MV-4-11 (cell line): ENCODE measurements at regions not wholly inside any gene's neighbourhood (a gene's known extent, or its start where the extent isn't known, plus 50 kb on each side); places are given as distances from the start of the nearest gene placed in this dataset.
"Not testable (repeated sequence)": the region's sequence is repeated elsewhere in the genome, so short reads cannot be mapped to it uniquely, and the experiment has no call there.

ENCODE experiments used
- DNase-seq: peaks from one replicate; lab custom pipeline; 2025; lab: John Stamatoyannopoulos, UW

DNA sequence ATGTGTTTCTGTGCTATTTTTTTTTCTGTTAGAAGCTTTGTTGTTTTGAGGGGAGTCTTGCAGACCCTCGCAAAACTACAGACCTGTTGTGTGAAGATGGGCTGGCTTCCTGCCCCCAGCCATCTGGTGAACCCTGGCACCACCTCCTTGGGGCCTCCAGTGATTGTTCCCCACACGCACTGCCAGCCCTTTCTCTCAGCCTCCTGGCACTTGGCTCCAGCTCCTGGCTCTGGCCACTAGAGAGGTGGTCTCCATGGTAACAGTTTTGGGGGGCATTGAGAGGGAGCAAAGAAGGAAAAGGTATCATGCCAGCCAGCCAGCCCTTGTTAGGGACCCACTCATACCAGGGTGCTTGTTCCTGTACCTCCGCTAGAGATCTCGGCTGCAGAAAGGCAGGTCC, 176.4 kb upstream of the RPH3A start:
- no peak for DNase-seq

DNA sequence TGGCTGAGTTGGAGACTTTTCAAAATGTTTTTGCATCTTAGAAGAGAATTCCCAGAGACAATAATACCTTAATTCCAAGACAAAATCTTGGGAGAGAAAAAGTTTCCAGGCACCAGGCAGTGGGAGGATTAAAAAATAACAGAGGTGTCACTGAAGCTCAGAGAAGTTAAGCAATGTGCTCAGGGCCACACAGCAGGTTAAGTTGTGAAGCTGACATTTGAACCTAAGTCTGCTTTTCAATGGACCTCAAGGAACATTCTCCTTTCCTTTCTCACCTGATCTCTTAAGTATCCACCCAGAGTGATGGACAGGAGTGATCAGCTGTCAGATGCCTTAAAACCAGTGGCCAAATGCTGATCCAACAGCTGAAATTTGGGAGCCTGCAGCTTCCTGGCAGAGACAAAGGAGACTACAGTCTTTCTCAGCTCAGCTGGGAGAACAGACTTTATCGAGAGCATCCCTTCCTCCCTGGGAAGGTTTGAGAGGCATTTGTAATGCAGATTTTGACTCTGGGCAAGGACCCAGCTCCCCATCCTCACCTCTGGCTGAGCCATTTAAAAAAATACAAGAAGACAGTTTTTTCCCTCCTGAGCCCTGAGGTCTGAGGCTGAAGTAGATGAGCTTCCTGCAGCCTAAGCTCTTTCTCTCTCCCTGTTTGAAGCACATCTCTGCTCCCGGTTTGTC, 174.9 kb upstream of the RPH3A start:
- no peak for DNase-seq

DNA sequence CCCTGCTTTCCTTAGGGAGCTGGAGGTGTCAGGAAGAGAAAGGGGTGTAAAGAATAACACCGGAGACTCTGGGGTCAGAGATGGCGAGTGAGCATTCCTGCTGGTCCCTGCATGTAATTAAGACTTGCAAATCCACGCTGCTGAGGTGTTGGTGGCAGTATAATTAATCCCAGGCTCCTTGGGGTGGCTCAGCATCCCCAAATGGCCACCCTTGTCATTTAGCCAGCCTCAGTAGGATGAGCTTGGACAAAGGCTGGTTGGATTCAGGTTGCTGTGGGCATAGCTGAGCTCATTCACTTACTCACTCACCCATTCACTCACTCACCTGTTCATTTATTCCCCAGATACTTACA, 174.4 kb upstream of the RPH3A start:
- no peak for DNase-seq

DNA sequence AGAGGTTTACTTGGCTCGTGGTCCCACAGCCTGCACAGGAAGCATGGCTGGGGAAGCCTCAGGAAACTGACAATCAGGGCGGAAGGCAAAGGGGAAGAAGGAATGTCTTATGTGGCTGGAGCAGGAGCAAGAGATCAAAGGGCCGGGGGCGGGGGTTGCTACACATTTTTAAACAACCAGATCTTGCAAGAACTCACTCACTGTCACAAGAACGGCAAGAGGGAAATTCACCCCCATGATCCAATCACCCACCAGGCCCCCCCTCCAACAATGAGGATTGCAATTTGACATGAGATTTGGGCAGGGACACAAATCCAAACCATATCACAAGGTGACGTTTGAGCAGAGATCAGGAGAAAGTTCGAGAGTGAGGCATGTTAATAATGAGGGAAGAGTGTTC, 163.7 kb upstream of the RPH3A start:
- DNase-seq, result no peak

DNA sequence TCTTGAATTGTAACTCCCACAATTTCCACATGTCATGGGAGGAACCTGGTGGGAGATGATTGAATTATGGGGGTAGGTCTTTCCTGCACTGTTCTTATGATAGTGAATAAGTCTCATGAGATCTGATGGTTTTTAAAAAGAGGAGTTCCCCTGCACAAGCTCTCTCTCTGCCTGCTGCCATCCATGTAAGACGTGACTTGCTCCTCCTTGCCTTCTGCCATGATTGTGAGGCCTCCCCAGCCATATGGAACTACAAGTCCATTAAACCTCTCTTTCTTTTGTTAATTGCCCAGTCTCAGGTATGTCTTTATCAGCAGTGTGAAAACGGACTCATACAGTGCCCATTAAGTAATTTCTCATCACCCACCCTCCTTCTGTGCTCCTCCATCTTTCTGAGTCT, 159.6 kb upstream of the RPH3A start:
- DNase-seq, result not testable (repeated sequence)

DNA sequence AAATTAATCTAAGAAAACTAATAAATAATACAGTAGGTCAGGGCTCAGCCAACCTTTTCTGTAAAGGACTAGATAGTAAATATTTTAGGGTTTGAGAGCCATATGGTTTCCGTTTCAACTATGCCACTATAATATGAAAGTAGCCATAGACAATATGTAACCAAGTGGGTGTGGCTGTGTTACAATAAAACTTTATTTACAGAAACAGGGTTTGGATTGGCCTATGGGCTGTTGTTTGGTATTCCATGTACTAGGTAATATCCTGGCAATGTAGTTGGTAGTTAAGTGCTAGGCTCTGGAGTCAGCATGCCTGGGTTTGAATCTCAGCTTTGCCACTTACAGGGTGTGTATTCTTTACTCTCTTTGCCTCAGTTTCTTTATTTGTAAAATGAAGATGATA, 156.5 kb upstream of the RPH3A start:
- DNase-seq, result no peak

DNA sequence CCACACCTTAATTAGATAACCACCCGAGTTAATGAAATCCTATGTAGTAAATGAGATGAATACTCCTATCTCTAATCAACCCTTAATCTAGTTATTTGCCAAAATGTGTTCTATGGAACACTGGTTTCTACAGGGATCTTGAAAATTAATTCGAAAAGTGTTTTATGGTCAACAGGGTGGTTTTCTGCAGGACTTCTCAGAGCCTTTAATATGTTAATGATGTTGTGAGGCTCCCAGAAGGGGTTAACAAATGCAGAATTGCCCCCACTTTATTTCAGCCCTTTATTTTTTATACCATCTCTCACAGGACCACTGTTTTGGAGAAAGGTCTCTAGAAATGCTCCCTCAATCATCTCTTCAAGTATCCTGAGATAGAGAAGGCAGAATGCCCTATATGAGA, 153.1 kb upstream of the RPH3A start:
- no peak for DNase-seq

DNA sequence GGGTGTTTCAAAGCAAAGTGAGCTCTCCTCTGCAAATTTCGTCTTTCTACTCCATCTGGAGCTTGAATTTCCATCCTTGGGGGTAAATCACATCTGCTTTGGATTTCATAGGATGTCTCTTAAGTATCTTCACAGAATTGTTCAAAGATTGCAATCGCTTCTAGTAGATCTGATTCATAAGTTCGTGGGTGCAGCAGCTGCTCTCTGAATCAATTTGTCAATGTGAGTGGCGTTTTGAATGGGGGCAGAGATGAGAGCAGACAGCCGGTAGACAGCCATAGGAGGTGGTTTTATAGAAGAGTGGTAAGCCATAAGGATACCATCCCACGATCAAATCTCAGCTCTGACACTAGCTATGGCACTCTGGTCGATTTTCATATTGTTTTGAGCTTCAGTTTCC, 146.0 kb upstream of the RPH3A start:
- DNase-seq, result no peak

DNA sequence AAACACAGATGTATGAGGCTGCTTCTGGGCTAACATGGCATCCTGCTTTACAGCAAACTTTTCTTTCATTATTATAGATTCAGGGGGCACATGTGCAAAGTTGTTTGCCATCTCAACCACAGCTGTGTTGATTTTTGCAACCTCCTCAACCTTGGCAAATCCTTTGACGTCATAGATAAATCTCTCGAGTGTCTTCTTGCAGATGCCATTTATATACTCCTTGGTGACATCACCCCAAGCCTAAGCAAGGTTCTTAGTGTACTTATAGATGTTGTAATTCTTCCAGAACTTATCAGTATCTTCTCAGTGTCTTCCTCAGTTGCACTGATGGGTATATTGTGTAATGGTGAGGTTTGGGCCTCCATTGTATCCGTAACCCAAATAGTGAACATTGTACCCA, 135.4 kb upstream of the RPH3A start:
- no peak for DNase-seq

DNA sequence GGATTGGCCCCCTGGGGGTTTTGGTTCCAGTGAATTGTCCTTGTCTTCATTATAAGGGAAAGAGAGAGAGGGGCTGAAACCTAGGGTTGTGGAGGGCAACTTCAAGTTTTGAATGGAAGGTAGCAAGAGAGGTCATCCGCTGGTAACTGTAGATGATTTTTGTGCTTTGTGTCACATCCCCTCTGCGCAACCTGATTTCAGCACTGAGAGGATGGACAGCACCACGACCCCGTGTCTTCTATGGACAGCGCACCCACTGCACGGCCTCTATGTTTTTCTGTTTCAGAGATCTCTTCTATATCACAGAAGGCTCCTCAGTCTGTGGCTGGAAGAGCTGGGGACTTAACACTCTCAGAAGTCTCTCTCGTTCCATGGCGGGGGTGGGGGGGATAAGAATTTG, 127.0 kb upstream of the RPH3A start:
- DNase-seq, result no peak

DNA sequence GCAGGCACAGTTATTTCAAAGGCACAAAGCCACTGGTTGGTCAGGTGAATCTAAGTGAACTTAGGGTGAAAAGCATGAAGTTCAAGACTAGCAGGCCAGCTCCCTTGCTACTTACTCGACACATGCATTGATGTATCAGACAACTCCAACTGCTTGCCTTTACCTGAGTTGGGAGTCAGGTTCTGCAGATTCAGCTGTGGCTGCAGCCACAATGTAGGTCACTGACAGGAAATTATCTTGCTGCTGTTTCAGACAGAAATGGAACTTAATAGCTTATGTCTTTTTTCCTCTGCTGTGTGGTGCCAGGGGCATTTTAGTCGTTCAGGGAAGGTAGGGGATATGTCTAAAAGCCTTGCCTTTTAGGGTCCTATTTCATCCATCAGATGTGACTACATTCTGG, 125.6 kb upstream of the RPH3A start:
- no peak for DNase-seq

DNA sequence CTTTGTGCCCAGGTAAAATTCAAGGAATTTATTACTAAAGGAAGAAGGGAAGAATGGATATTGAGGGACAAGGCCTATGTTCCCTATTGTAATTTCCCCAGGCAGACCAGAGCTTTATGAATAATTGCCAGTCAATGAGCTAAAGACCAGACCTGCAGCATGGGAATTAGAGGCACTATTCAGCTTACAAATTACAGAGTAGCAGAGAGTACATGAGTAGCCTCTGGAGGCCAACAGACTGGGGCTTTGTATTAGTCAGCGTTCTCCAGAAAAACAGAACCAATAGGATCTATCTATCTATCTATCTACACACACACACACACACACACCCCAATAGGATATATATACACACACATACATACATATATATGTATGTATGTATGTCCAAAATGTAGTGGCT, 120.0 kb upstream of the RPH3A start:
- DNase-seq, result no peak

DNA sequence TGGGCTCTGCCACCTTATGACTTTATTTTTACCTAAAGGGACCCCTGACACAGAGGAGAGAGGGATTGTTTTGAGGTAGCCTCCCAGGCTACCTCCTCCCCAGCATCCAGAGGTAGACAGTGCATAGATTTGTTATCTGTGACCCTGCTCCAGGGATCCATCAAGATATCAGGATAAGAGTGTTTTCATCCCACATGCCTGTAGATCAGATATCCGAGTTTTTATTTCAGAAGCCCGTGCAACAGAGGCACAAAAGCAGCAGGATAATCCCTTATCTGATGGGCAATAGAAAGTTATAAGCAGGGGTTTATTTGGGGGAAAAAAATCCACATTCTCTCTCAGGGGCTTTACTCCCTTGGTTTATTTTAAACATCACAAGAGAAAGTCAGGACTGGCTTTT, 117.0 kb upstream of the RPH3A start:
- DNase-seq, result no peak

DNA sequence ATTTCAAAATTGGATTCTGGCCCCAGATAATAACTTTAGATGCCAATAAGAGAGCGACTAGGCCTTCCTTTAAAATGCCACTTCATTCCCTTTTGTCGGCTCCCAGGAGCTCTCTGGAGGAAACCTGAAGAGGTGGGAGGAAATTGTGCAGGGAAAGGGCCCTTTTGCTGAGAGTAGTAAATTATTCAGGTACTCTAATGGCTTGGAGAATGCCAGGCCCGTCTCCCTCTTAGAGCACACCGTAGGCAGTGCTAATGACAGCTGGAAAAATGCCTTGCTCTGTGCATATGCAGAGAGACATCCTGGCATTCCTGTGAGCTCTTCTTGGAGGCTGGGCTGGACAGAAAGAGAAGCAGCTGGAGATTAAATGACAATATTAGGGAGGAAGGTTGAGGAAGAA, 115.0 kb upstream of the RPH3A start:
- DNase-seq, result no peak

DNA sequence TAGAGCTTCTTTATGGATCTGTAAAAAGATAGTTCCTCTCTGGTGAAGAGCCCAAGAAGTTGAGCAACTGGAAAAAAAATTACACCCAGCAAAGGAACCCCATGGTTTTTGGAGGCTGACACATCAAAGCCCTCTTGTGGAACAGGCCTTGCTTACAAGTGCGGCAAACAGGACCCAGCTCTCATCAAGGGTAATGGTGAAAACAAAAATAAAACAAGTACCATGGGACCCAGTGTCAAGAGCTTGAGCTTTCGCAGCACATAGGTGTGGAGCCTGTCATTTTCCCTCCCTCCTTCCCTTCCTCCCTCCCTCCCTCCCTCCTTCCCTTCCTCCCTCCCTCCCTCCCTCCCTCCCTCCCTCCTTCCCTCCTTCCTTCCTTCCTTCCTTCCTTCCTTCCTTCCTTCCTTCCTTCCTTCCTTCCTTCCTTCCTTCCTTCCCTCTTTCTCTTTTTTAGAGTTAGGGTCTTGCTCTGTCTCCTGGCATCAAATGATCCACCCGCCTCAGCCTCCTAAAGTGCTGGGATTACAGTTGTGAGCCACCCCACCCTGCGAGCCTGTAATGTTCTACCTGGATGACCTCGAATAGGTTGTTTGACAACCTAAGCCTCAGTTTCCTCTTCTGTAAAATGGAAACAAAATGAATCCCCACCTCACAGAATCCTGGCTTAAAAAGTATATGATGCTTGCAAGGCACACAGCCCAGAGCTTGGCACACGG, 114.3 kb upstream of the RPH3A start:
- DNase-seq, result no peak

DNA sequence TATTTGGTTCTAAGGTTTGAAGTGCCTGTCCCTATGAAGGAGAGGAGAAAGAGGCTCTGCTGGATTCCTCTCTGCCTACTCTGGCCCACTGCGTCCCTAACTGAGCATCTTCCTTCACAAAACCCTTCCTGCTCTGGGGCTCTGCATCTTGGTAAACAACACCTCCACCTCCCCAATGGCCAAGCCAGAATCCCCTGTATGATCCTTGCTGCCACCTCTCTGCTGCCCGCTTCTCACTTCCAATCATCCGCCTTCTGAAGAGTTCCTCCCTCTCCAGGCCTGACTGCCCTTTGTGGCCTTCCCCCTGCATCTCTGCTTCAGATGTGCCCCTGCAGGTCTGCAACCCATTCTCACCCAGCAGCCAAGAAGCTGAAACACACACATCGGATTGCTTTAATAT, 110.6 kb upstream of the RPH3A start:
- no peak for DNase-seq

DNA sequence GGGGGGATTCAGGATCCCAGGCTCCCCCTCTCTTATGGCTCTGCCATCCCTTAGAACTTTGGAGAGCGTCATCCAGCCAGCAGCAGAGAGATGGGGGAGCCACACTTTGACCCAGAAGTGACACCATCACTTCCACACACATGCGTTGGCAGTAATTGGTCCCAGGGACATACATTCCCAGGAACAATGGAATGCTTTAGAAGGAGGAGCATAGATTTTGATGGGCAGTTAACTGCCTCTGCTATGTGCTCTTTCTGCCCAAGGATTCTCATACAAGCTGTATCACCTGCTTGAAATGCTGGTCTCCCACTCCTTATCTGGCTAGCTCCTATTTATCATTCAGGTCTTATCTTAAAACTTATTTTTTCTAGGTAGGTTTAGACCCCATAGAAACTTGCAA, 109.0 kb upstream of the RPH3A start:
- no peak for DNase-seq

DNA sequence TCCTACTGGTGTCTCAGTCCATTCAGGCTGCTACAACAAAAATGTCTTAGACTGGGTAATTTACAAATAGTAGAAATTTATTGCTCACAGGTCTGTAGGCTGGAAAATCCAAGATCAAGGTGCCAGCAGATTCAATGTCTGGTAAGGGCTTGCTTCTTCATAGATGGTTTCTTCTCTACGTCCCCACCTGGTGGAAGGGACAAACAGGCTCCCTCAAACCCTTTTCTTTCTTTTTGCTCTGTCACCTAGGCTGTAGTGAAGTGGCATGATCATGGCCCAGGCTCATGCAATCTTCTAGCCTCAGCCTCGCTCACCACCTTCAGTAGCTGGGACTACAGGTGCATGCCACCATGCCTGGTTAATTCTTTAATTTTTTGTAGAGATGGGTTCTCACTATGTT, 106.8 kb upstream of the RPH3A start:
- no peak for DNase-seq

DNA sequence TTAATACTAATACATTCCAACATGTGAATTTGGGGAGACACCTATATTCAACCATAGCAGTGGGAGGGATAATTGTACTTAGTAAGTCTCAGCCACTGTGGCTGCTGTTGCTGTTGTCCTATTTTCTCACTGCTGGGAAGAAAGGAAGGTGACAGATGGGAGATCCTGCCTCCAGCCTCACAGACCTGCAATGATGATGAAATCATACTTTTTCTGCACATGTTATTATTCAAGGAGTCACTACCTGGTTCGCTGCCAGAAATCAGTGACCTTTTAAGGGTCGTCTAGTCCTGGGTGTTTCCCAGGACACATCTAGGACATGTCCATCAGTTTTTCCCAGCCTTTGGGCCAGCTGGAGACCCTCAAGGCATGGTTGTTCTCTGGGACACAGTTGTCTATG, 106.2 kb upstream of the RPH3A start:
- DNase-seq, result no peak

DNA sequence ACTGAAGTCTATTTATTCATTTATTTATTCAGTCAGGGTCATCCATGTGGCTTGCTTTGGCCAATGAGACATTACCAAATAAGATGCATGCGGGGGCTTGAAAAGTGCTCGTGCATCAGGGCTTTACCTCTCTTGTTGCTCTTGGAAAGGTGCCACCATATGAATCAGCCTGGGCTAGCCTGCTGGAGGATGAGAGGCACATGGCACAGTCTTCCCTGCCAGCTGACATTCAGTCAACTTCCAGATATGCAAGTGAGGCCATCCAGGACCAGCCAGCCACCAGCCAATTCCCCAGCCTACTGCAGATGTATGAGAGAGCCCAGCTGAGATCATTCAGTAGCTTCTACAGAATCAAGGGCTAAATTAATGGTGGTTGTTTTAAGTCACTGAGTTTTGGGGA, 105.2 kb upstream of the RPH3A start:
- no peak for DNase-seq

DNA sequence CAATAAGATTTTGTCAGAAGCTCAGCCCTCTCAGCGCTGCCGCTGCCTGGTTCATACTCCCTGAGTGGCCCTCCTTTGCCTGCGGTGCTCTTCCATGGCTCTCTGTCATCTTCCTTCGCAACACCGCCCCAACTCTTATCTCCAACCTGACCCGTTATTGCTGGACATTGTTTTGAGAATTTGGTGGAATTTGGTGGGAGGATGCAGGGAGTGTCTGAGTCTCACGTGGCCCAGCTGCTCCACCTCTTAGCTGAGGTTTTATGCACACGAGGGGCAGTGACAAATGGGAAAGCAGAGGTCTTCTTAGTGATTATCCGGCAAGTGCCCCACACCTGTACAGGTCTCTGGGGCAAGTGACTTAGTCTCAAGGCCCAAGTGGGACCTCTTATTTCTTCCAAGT, 97.5 kb upstream of the RPH3A start:
- no peak for DNase-seq

DNA sequence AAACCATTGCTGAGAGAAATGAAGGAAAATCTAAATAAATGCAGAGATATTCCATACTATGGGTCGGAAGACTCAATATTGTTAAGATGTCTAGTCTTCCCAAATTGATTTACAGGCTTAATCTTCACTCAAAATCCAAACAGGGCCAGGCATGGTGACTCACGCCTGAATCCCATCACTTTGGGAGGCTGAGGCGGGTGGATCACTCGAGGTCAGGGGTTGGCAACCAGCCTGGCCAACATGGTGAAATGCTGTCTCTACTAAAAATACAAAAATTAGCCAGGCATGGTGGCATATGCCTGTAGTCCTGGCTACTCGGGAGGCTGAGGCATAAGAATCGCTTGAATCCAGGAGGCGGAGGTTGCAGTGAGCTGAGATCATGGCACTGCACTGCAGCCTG, 94.1 kb upstream of the RPH3A start:
- DNase-seq, result not testable (repeated sequence)

DNA sequence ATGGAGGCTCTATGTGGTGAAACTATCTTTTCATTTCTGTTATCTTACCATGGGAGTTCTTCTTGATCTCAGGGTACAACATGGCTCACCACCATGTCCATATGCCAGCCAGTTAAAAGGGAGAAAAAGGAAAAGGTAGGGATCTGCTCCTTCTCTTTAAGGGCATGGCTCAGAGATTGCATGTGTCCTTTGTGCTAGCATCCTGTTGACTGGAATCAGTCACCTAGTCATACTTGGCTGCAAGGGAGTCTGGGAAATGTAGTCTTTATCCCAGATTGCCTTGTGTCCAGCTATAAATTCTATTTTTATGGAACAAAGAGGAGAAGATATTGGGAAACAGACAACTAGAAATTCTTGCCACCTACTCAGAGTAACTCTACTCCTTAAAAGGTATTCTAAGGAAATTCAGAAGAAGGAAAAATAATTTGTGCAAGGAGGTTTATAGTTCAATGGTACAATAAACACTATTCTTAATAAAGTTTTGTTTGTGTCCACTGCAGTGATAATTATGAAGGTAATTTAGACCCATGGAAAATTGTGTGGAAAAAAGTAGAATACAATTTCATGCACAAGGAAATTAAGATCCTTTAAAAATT, 86.4 kb upstream of the RPH3A start:
- no peak for DNase-seq

DNA sequence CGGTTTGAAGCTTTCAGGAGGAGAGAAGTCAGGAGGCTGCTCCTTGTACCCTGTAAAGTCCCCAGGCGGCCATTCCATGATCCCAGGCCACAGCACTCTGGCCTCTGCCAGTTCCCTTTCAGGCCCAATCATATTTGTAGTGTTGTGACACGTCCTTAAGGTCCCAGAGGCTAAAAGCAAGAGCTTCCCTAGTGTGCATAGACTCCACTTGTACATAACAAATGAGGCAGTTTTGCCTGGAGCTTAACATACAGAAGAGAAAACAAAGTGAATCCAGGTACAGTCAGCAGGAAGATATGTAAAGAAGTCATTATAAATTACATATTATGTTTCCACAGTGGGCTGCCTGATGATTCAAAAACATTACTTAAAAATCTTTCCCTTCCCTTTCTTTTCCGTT, 81.1 kb upstream of the RPH3A start:
- no peak for DNase-seq
